ENCODE measurements at regions not wholly inside any gene's neighbourhood (a gene's known extent, or its start where the extent isn't known, plus 50 kb on each side); places are given as distances from the start of the nearest gene placed in this dataset.

- no peak for DNase-seq (ENCODE audit: extremely low read depth, low read depth)
- TF ChIP-seq CTCF (IDR thresholded peaks at IDR 0.05; ENCODE audit: low read depth, low read length), result no peak
Measured at GRCh38 chr15:46307746-46308145, 672.9 kb downstream of the SQOR start.

GRCh38 chr15:46309914-46310313 is 675.1 kb downstream of the SQOR start:
- DNase-seq (ENCODE audit: extremely low read depth, low read depth), result no peak
- no peak for TF ChIP-seq CTCF (IDR thresholded peaks at IDR 0.05; ENCODE audit: low read depth, low read length)

GRCh38 chr15:46312133-46312740 is 677.4 kb downstream of the SQOR start:
- peak; percentile 96 for TF ChIP-seq CTCF (IDR thresholded peaks at IDR 0.05; ENCODE audit: low read depth, low read length)
- DNase-seq (ENCODE audit: extremely low read depth, low read depth), result peak; percentile 3

- no peak for DNase-seq (ENCODE audit: extremely low read depth, low read depth)
- TF ChIP-seq CTCF (IDR thresholded peaks at IDR 0.05; ENCODE audit: low read depth, low read length), result no peak
Measured at GRCh38 chr15:46315434-46315833, 680.6 kb downstream of the SQOR start.

GRCh38 chr15:46316024-46316423 is 681.2 kb downstream of the SQOR start:
- no peak for DNase-seq (ENCODE audit: extremely low read depth, low read depth)
- no peak for TF ChIP-seq CTCF (IDR thresholded peaks at IDR 0.05; ENCODE audit: low read depth, low read length)

GRCh38 chr15:46317029-46317428 is 682.2 kb downstream of the SQOR start:
- DNase-seq (ENCODE audit: extremely low read depth, low read depth), result no peak
- TF ChIP-seq CTCF (IDR thresholded peaks at IDR 0.05; ENCODE audit: low read depth, low read length), result no peak

GRCh38 chr15:46322753-46323152 is 687.9 kb downstream of the SQOR start:
- no peak for TF ChIP-seq CTCF (IDR thresholded peaks at IDR 0.05; ENCODE audit: low read depth, low read length)
- no peak for DNase-seq (ENCODE audit: extremely low read depth, low read depth)

All from AG09319 (cell line).